AG09319 (cell line): ENCODE measurements at regions not wholly inside any gene's neighbourhood (a gene's known extent, or its start where the extent isn't known, plus 50 kb on each side); places are given as distances from the start of the nearest gene placed in this dataset.
"Not testable (repeated sequence)": the region's sequence is repeated elsewhere in the genome, so short reads cannot be mapped to it uniquely, and the experiment has no call there.

ENCODE experiments used
- DNase-seq: peaks from one replicate; pipeline ENCODE4 v3.0.0-alpha.2; 2010; ENCODE audit warnings: low read depth; ENCODE audit errors: extremely low read depth
- TF ChIP-seq, protein P1 (sequence below): IDR thresholded peaks from 2 replicates; pipeline ENCODE4 v1.5.1; 2011; ENCODE audit warnings: low read depth, mild to moderate bottlenecking, inconsistent platforms, low read length, moderate library complexity

DNA sequence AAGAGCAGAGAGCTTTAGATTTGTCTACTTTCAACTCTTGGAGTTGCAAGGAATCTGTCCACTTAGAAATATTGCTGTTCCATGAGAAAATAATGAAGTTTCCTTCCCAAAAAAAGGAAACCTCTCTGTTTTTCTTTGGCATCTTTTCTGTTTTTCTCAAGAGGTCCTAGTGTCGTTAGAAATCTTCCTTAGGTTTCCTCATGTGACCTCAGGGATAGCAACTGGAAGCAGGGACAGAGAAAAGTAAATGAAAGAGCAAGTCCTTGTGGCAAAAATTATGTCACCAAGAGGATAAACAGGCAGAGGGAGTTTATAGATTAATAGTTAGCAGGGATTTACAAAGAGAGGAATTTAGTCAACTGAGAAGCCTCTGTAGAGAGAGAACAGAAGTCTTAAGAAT lies 478.4 kb upstream of the ADGRL3 start:
- no peak for DNase-seq
- TF ChIP-seq, protein P1, sequence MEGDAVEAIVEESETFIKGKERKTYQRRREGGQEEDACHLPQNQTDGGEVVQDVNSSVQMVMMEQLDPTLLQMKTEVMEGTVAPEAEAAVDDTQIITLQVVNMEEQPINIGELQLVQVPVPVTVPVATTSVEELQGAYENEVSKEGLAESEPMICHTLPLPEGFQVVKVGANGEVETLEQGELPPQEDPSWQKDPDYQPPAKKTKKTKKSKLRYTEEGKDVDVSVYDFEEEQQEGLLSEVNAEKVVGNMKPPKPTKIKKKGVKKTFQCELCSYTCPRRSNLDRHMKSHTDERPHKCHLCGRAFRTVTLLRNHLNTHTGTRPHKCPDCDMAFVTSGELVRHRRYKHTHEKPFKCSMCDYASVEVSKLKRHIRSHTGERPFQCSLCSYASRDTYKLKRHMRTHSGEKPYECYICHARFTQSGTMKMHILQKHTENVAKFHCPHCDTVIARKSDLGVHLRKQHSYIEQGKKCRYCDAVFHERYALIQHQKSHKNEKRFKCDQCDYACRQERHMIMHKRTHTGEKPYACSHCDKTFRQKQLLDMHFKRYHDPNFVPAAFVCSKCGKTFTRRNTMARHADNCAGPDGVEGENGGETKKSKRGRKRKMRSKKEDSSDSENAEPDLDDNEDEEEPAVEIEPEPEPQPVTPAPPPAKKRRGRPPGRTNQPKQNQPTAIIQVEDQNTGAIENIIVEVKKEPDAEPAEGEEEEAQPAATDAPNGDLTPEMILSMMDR, result no peak

DNA sequence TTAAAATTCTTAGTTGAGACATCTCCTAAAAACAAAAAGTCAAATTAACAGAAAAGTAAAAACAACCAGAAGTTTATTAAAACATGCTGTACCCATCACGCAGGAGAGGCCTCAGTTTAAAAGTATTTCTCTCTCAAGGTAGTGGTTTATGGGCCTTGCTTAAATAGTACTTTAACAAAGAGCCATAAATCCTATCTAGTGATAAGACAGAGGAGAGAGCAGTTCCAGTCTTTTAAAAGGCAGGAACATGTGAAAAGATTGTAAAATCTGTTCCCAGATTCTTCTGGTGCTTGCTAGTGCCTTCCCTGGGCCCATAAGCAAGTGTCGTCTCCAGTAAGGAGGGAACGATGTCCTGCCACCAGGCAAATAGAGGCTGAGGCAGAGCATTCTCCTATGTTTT lies 476.3 kb upstream of the ADGRL3 start:
- TF ChIP-seq, protein P1, result no peak
- no peak for DNase-seq

DNA sequence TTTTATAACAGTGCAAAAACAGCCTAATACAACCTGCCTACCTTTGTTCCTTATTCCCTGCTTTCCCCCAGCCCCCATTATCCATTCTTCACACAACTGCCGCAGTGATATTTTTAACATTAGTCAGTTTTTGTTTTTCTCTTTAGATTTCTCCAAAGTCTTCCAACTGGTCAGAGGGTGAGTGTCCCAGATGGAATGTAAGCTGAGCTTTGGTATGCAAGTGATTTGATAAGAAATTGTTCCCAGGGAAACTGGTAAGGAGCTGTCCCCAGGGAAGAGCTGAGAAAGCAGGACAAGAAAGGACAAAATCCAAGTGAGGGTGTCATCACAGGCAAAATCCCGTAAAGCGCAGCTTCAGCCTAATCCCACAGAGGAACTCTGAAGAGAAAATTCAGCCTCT lies 475.5 kb upstream of the ADGRL3 start:
- no peak for DNase-seq
- TF ChIP-seq, protein P1, result no peak

DNA sequence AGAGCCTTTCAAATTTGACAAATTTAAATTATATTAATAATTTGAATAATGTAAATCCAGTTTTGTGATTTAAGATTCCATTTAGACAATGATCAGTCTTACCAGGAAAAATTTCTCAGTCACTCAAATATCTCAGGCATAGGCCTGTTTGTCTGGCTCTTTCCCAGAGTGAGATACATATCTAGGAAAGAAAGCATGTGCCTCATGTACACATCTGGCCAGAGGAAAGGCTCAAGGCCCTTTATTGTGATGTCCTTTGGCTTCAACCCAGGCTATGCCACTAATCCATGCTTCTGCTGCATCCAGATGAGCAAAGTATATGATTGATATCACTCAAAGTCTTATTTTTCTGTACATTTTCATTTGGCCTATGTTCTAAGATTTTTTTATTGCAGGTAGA lies 473.3 kb upstream of the ADGRL3 start:
- DNase-seq, result no peak
- TF ChIP-seq, protein P1, result no peak

DNA sequence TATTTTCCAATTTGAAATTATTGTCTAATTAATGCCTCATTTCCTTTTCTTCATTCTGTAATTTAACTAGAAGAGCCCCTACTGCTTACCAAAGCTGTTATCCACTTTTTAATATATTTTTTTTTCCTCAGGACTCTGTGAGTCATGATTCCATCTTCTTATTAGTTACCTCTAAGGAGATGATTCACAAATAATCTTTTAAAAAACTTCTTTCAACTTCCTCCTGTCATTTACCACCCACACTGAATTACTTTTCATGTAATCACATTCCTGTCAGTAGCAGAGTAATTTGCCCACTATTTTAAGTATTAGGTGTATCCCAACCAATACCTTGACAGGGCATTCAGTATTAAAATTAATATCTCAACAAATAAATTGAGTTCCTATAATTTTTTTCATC lies 470.9 kb upstream of the ADGRL3 start:
- TF ChIP-seq, protein P1, result no peak
- no peak for DNase-seq

DNA sequence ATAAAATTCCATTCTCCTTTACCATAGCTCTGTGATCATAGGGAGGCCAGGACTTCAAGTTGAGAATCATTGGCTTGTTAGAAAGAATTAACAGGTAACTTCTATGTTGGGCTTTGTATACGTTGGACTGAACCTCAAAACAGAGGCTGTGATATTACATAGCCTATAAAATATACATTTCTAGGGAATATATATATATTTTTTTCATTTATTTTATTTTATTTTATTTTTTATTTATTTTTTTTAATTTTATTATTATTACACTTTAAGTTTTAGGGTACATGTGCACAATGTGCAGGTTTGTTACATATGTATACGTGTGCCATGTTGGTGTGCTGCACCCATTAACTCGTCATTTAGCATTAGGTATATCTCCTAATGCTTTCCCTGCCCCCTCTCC lies 470.4 kb upstream of the ADGRL3 start:
- DNase-seq, result not testable (repeated sequence)

DNA sequence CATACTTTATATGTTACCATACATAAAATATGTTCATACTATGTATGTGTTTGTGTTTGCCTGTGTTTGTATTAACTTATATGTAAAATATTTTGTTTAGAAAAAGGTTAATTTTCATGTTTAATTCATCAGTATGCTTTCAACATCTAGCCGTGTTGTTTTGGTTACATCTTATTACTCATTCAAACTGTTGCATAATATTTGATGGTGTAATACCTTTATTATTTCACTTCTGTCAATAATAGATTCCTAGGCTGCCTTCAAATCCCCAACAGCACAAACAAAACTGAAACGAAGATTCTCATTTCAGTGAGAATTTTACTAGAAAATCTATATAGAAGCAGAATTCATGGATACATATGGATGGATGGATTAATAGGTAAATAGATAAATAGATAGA lies 462.3 kb upstream of the ADGRL3 start:
- TF ChIP-seq, protein P1, result no peak
- DNase-seq, result no peak

DNA sequence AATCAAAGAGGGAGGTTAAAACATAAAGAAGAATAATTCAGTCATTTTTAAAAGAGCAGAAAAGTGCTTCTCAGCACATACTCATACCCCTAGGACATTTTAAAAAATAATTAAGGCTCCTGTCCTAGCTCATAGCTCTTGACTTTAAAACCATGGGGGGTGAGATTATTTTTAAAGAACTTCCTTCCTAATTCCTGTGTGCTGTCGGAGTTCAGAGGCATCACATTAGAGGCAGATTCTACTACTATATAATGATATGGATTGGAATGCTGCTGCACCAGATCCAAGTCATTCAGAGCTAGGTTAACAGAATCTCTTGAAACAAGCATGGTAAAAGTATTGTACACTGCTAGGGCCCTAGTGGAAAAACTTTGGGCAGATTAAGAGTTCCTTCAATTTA lies 456.5 kb upstream of the ADGRL3 start:
- TF ChIP-seq, protein P1, result no peak
- no peak for DNase-seq
